HG03103 (cell line): ENCODE measurements at regions not wholly inside any gene's neighbourhood (a gene's known extent, or its start where the extent isn't known, plus 50 kb on each side); places are given as distances from the start of the nearest gene placed in this dataset.
A peak's percentile ranks its signal among the peaks of the same experiment; 100 is the strongest.
"Not testable (repeated sequence)": the region's sequence is repeated elsewhere in the genome, so short reads cannot be mapped to it uniquely, and the experiment has no call there.

Experiments
- ATAC-seq: cut with Tn5 transposase; IDR thresholded peaks from one replicate; pipeline ENCODE4 v1.9.1; 2021; ENCODE audit warnings: low read depth; ENCODE audit not compliant: unreplicated experiment

GRCh38 chr1:214095896-214096295 lies 108.1 kb downstream of the PROX1 start:
- not testable (repeated sequence) for ATAC-seq

- ATAC-seq = no peak
These were observed 113.5 kb downstream of the PROX1 start for GRCh38 chr1:214101246-214101645.

GRCh38 chr1:214101828-214102227 lies 114.1 kb downstream of the PROX1 start:
- ATAC-seq = no peak

GRCh38 chr1:214102907-214103306 lies 115.1 kb downstream of the PROX1 start:
- ATAC-seq = no peak

- ATAC-seq = no peak
These were observed 116.0 kb downstream of the PROX1 start for GRCh38 chr1:214103778-214104177.

- no peak for ATAC-seq
These were observed 118.6 kb downstream of the PROX1 start for GRCh38 chr1:214106375-214106774.

- ATAC-seq = no peak
These were observed 119.7 kb downstream of the PROX1 start for GRCh38 chr1:214107322-214108096.

- no peak for ATAC-seq
These were observed 120.3 kb downstream of the PROX1 start for GRCh38 chr1:214108097-214108446.

GRCh38 chr1:214111796-214112195 lies 124.0 kb downstream of the PROX1 start:
- no peak for ATAC-seq

- no peak for ATAC-seq
These were observed 128.5 kb downstream of the PROX1 start for GRCh38 chr1:214116258-214116657.

- no peak for ATAC-seq
These were observed 130.0 kb downstream of the PROX1 start for GRCh38 chr1:214117780-214118179.

GRCh38 chr1:214120191-214120590 lies 132.4 kb downstream of the PROX1 start:
- ATAC-seq = no peak

- ATAC-seq = no peak
These were observed 133.2 kb downstream of the PROX1 start for GRCh38 chr1:214120951-214121350.

- no peak for ATAC-seq
These were observed 134.3 kb downstream of the PROX1 start for GRCh38 chr1:214122110-214122509.

GRCh38 chr1:214123061-214123784 lies 135.4 kb downstream of the PROX1 start:
- ATAC-seq = peak; percentile 79

- ATAC-seq = no peak
These were observed 136.6 kb downstream of the PROX1 start for GRCh38 chr1:214124281-214124805.

- no peak for ATAC-seq
These were observed 137.1 kb downstream of the PROX1 start for GRCh38 chr1:214124915-214125314.

- no peak for ATAC-seq
These were observed 138.0 kb downstream of the PROX1 start for GRCh38 chr1:214125819-214126218.

- no peak for ATAC-seq
These were observed 138.9 kb downstream of the PROX1 start for GRCh38 chr1:214126697-214127146.

- ATAC-seq = no peak
These were observed 139.9 kb downstream of the PROX1 start for GRCh38 chr1:214127705-214128104.

GRCh38 chr1:214135886-214136285 lies 145.1 kb upstream of the SMYD2 start:
- no peak for ATAC-seq
